SK-N-SH (cell line): ENCODE measurements at regions not wholly inside any gene's neighbourhood (a gene's known extent, or its start where the extent isn't known, plus 50 kb on each side); places are given as distances from the start of the nearest gene placed in this dataset.

Experiments used
- CTCF ChIA-PET: fragments of 300-600, 350-600 bp; formaldehyde crosslinking; extraction: SDS; loops from one replicate; lab custom pipeline; 2021; lab: Yijun Ruan, JAX
- POLR2A ChIA-PET: fragments of 350-600 bp; sonication (Branson Sonifier 250); formaldehyde crosslinking; extraction: SDS; loops from one replicate; lab custom pipeline; 2020; ENCODE audit warnings: antibody characterized with exemption, inconsistent platforms; lab: Yijun Ruan, JAX
- DNase-seq: peaks from one replicate; pipeline ENCODE4 v3.0.0; 2012
- H2AFZ ChIP-seq: fragments of 200-600 bp; sonication (generic); 2 replicates; pipeline ENCODE4 v1.8.1; 2016; ENCODE audit warnings: antibody characterized with exemption, mild to moderate bottlenecking, low read depth
- H3F3A ChIP-seq: fragments of 200-600 bp; sonication (generic); replicated peaks from 2 replicates; pipeline ENCODE3; 2016; ENCODE audit warnings: antibody characterized with exemption, mild to moderate bottlenecking; ENCODE audit not compliant: insufficient read depth
- H3K27ac ChIP-seq, 2 experiments: fragments of 200-500 bp in 1 of 2; fragments of 200-600 bp in 1 of 2; sonication (Bioruptor generic) in 1 of 2; sonication (generic), shearing (Covaris generic) in 1 of 2; 2 replicates each; pipeline versions ENCODE4 v1.5.1 to v1.6.1; 2014 to 2016; ENCODE audit warnings: low read depth in 2 of 2, inconsistent platforms in 1 of 2, low read length in 1 of 2, mild to moderate bottlenecking in 1 of 2, mixed read lengths in 1 of 2
- H3K27me3 ChIP-seq: fragments of 200-600 bp; sonication (generic), shearing (Covaris generic); 2 replicates; pipeline ENCODE4 v1.6.1; 2016; ENCODE audit warnings: mixed run types; ENCODE audit not compliant: insufficient read depth
- H3K36me3 ChIP-seq, 2 experiments: fragments of 200-500 bp in 1 of 2; fragments of 200-600 bp in 1 of 2; sonication (Bioruptor generic) in 1 of 2; sonication (generic) in 1 of 2; replicated peaks in 1 of 2; 2 replicates each; pipeline versions ENCODE3 to v1.5.1; 2014 to 2016; ENCODE audit warnings: low read length in 1 of 2, mild to moderate bottlenecking in 1 of 2; ENCODE audit not compliant: insufficient read depth in 2 of 2, control insufficient read depth in 1 of 2
- H3K4me1 ChIP-seq, 2 experiments: fragments of 200-500 bp in 1 of 2; fragments of 200-600 bp in 1 of 2; sonication (Bioruptor generic) in 1 of 2; sonication (generic), shearing (Covaris generic) in 1 of 2; 2 replicates each; pipeline versions ENCODE4 v1.5.1 to v1.6.1; 2014 to 2016; ENCODE audit warnings: low read depth in 1 of 2, low read length in 1 of 2, mixed run types in 1 of 2; ENCODE audit not compliant: insufficient read depth in 2 of 2, control insufficient read depth in 1 of 2
- H3K4me2 ChIP-seq: fragments of 200-600 bp; sonication (generic), shearing (Covaris generic); 2 replicates; pipeline ENCODE4 v1.6.1; 2017; ENCODE audit warnings: mixed run types
- H3K4me3 ChIP-seq, 2 experiments: fragments of 200-500 bp in 1 of 2; fragments of 200-600 bp in 1 of 2; sonication (Bioruptor generic) in 1 of 2; sonication (generic), shearing (Covaris generic) in 1 of 2; 2 replicates each; pipeline versions ENCODE4 v1.5.1 to v1.8.1; 2014 to 2016; ENCODE audit warnings: low read depth in 2 of 2, inconsistent platforms in 1 of 2, low read length in 1 of 2, mild to moderate bottlenecking in 1 of 2, mixed read lengths in 1 of 2, moderate library complexity in 1 of 2
- H3K79me2 ChIP-seq: fragments of 200-600 bp; sonication (generic); 2 replicates; pipeline ENCODE4 v1.8.1; 2017; ENCODE audit warnings: mild to moderate bottlenecking; ENCODE audit not compliant: insufficient read depth
- H3K9ac ChIP-seq: fragments of 200-600 bp; sonication (generic); 2 replicates; pipeline ENCODE4 v1.6.1; 2017; ENCODE audit warnings: mixed run types
- H3K9me2 ChIP-seq: fragments of 200-600 bp; sonication (generic); 2 replicates; pipeline ENCODE4 v1.6.1; 2017; ENCODE audit warnings: mixed run types
- H3K9me3 ChIP-seq: fragments of 200-600 bp; sonication (generic); 2 replicates; pipeline ENCODE4 v1.6.1; 2017; ENCODE audit warnings: mixed run types, mild to moderate bottlenecking, moderate library complexity
- H4K20me1 ChIP-seq: fragments of 200-600 bp; sonication (generic); 2 replicates; pipeline ENCODE4 v1.6.1; 2017; ENCODE audit warnings: mild to moderate bottlenecking, mixed run types; ENCODE audit not compliant: insufficient read depth
- CHD2 ChIP-seq: fragments of 150-350 bp; IDR thresholded peaks from 2 replicates; pipeline ENCODE4 v1.6.1; 2018; ENCODE audit warnings: low read length; ENCODE audit not compliant: partially characterized antibody
- EP300 ChIP-seq, 2 experiments: IDR thresholded peaks; 2 replicates each; pipeline versions ENCODE4 v1.4.0 to v1.6.1; 2012; ENCODE audit warnings: borderline replicate concordance in 1 of 2, low read depth in 1 of 2, low read length in 1 of 2
- FOXJ3 ChIP-seq: sonication (generic); formaldehyde crosslinking; IDR thresholded peaks from 2 replicates; pipeline ENCODE4 v1.5.1; 2020; ENCODE audit warnings: mild to moderate bottlenecking, missing genetic modification reagents
- FOXM1 ChIP-seq: IDR thresholded peaks from 2 replicates; pipeline ENCODE4 v1.4.0; 2012; ENCODE audit warnings: low read depth, mild to moderate bottlenecking
- GATA2 ChIP-seq: sonication (generic); formaldehyde crosslinking; IDR thresholded peaks from 2 replicates; pipeline ENCODE4 v1.5.0; 2020; ENCODE audit warnings: mild to moderate bottlenecking, missing genetic modification reagents
- JUND ChIP-seq: IDR thresholded peaks from 2 replicates; pipeline ENCODE4 v1.4.0; 2012
- MEF2A ChIP-seq: IDR thresholded peaks from 2 replicates; pipeline ENCODE4 v1.4.0; 2012; ENCODE audit warnings: low read depth, borderline replicate concordance
- MXI1 ChIP-seq: IDR thresholded peaks from 2 replicates; pipeline ENCODE4 v1.6.1; 2012; ENCODE audit warnings: mild to moderate bottlenecking, low read depth, low read length, improper control_type of control experiment
- NFIC ChIP-seq: IDR thresholded peaks from 2 replicates; pipeline ENCODE4 v1.4.0; 2012; ENCODE audit warnings: borderline replicate concordance
- NRF1 ChIP-seq: IDR thresholded peaks from 2 replicates; pipeline ENCODE4 v1.6.1; 2012; ENCODE audit warnings: low read depth, mild to moderate bottlenecking, low read length
- POLR2AphosphoS5 ChIP-seq: IDR thresholded peaks from 2 replicates; pipeline ENCODE4 v1.6.1; 2012; ENCODE audit warnings: low read depth, low read length
- RAD21 ChIP-seq: IDR thresholded peaks from 2 replicates; pipeline ENCODE4 v1.6.1; 2012; ENCODE audit warnings: mild to moderate bottlenecking, low read length
- RCOR1 ChIP-seq: fragments of 150-350 bp; IDR thresholded peaks from 2 replicates; pipeline ENCODE4 v1.6.1; 2017; ENCODE audit warnings: antibody characterized with exemption, low read length
- SMC3 ChIP-seq: IDR thresholded peaks from 2 replicates; pipeline ENCODE4 v1.6.1; 2012; ENCODE audit warnings: low read depth, low read length, improper control_type of control experiment
- TAF1 ChIP-seq: IDR thresholded peaks from 2 replicates; pipeline ENCODE4 v1.6.1; 2012; ENCODE audit warnings: low read depth, mild to moderate bottlenecking, low read length, moderate library complexity, borderline replicate concordance
- YY1 ChIP-seq: IDR thresholded peaks from 2 replicates; pipeline ENCODE4 v1.4.0; 2012; ENCODE audit warnings: low read depth, mild to moderate bottlenecking
- WGBS: methylation state at CpG from one replicate; pipeline ENCODE4 v1.1.6; 2017; ENCODE audit warnings: low lambda C conversion rate; 5-methylcytosine and 5-hydroxymethylcytosine counted together
- TF ChIP-seq, protein P1 (sequence below): IDR thresholded peaks from 2 replicates; pipeline ENCODE4 v1.4.0; 2012; ENCODE audit warnings: low read depth, borderline replicate concordance
- TF ChIP-seq, protein P2 (sequence below): IDR thresholded peaks from 2 replicates; pipeline ENCODE4; 2012
- TF ChIP-seq, protein P3 (sequence below): fragments of 150-350 bp; IDR thresholded peaks from 2 replicates; pipeline ENCODE4 v1.6.1; 2016; ENCODE audit warnings: mild to moderate bottlenecking, low read depth, low read length
- TF ChIP-seq, protein P4 (sequence below): fragments of 200-600 bp; sonication (generic); IDR thresholded peaks from 2 replicates; pipeline ENCODE4 v1.6.1; 2017; ENCODE audit warnings: antibody characterized with exemption, mild to moderate bottlenecking, moderate library complexity
- TF ChIP-seq, protein P5 (sequence below): IDR thresholded peaks from 2 replicates; pipeline ENCODE4 v1.4.0; 2012; ENCODE audit warnings: low read depth

DNA sequence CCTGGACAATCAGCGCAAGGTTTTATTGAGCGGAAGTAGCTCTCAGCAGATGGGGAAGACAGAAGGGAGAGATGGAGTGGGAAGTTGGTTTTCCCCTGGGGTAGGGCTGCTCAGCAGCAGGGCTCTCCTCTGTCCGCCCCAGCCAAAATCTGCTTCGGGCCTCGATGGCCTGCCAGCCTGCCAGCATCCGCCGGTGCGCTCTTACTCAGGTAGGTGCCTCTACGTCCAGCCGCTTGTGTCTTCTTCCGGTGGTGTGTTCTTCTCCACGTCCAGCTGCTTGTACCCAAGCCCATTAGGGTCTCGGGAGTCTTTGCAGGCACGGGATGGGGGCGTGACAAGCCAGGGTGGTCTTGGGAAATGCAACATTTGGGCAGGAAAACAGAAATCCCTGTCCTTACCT, 1340.0 kb upstream of the MAP3K7 start:
- Histone ChIP-seq H3K9me2 (0 out of 2 replicates have a peak, but pooled peaks cover 2% of the 10 kb centered on the region), H3K4me3 (no peak overlapping the region), H3K9me3 (peaks cover 4% of the 10 kb centered on the region; the same call in 1 of the 2 replicates), H3K36me3 (no peaks in the 10 kb centered on the region), H3K27me3 (no peaks in the 10 kb centered on the region), H3K4me2 (no peak overlapping the region), H3K9ac (no peak overlapping the region), H3F3A (no peaks in the 10 kb centered on the region), H2AFZ (no peak overlapping the region), H3K79me2 (no peaks in the 10 kb centered on the region; the same call in 1 of the 2 replicates), H4K20me1 (no peaks in the 10 kb centered on the region), H3K4me1 (no peaks in the 10 kb centered on the region), H3K27ac (no peak overlapping the region)
- POLR2A ChIA-PET: no interaction called here
- CTCF ChIA-PET: interaction anchor here (1.0 kb wide), 1 partner anchor 15 kb away, joined by 3 read pairs; no protein-coding TSS in a partner anchor
- DNase-seq: no peak
- no peak for TF ChIP-seq JUND
- no peak for TF ChIP-seq GATA2 (CRISPR knock-in tag)
- TF ChIP-seq, protein P1, sequence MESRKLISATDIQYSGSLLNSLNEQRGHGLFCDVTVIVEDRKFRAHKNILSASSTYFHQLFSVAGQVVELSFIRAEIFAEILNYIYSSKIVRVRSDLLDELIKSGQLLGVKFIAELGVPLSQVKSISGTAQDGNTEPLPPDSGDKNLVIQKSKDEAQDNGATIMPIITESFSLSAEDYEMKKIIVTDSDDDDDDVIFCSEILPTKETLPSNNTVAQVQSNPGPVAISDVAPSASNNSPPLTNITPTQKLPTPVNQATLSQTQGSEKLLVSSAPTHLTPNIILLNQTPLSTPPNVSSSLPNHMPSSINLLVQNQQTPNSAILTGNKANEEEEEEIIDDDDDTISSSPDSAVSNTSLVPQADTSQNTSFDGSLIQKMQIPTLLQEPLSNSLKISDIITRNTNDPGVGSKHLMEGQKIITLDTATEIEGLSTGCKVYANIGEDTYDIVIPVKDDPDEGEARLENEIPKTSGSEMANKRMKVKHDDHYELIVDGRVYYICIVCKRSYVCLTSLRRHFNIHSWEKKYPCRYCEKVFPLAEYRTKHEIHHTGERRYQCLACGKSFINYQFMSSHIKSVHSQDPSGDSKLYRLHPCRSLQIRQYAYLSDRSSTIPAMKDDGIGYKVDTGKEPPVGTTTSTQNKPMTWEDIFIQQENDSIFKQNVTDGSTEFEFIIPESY: no peak
- TF ChIP-seq SMC3: no peak
- TF ChIP-seq RCOR1: no peak
- TF ChIP-seq CHD2: no peak
- no peak for TF ChIP-seq POLR2AphosphoS5
- no peak for TF ChIP-seq NFIC
- TF ChIP-seq MEF2A: no peak
- TF ChIP-seq, protein P2, sequence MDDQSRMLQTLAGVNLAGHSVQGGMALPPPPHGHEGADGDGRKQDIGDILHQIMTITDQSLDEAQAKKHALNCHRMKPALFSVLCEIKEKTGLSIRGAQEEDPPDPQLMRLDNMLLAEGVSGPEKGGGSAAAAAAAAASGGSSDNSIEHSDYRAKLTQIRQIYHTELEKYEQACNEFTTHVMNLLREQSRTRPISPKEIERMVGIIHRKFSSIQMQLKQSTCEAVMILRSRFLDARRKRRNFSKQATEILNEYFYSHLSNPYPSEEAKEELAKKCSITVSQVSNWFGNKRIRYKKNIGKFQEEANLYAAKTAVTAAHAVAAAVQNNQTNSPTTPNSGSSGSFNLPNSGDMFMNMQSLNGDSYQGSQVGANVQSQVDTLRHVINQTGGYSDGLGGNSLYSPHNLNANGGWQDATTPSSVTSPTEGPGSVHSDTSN: no peak
- 47% methylated on average over 2 of the region's 15 CpGs for WGBS

DNA sequence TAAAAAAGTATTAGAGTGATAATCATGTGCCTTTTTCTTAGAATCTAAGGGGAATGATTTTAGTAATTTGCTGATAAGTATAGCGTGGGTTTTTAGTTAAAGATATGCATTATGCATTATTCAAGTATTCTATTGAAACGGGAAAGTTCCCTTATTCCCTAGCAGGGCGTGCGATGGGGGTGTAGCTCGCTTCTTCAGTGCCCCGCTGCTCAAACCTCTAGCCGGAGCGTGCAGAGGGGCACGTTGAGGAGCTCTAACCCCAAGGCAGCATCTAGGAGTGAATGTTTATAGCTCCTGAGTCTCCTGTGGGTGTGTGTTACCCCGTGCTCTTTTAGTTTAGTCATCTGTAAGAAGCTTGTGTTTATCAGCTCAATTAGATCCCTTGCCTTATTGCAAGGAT, 1339.5 kb upstream of the MAP3K7 start:
- Histone ChIP-seq H3K9me2 (0 out of 2 replicates have a peak, but pooled peaks cover 2% of the 10 kb centered on the region), H3K4me1 (no peaks in the 10 kb centered on the region), H3F3A (no peaks in the 10 kb centered on the region), H3K79me2 (no peaks in the 10 kb centered on the region; the same call in 1 of the 2 replicates), H3K4me2 (no peak overlapping the region), H2AFZ (no peak overlapping the region), H3K9me3 (no peaks in the 10 kb centered on the region), H3K27me3 (no peaks in the 10 kb centered on the region), H4K20me1 (no peaks in the 10 kb centered on the region), H3K36me3 (no peaks in the 10 kb centered on the region), H3K4me3 (no peak overlapping the region), H3K27ac (no peak overlapping the region), H3K9ac (no peak overlapping the region)
- ChIA-PET CTCF (interaction anchor here (1.0 kb wide), 1 partner anchor 14 kb away, joined by 3 read pairs; no protein-coding TSS in a partner anchor), POLR2A (no interaction called here)
- TF ChIP-seq, protein P3, sequence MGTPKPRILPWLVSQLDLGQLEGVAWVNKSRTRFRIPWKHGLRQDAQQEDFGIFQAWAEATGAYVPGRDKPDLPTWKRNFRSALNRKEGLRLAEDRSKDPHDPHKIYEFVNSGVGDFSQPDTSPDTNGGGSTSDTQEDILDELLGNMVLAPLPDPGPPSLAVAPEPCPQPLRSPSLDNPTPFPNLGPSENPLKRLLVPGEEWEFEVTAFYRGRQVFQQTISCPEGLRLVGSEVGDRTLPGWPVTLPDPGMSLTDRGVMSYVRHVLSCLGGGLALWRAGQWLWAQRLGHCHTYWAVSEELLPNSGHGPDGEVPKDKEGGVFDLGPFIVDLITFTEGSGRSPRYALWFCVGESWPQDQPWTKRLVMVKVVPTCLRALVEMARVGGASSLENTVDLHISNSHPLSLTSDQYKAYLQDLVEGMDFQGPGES: no peak
- TF ChIP-seq SMC3 (no peak), GATA2 (CRISPR knock-in tag) (no peak), TAF1 (no peak), YY1 (no peak), EP300 (IDR thresholded peaks at IDR 0.05; ENCODE audit: borderline replicate concordance in 1 of 2, low read depth in 1 of 2, low read length in 1 of 2) (no peak), RAD21 (no peak), FOXM1 (no peak), NRF1 (no peak), MXI1 (no peak), FOXJ3 (CRISPR knock-in tag) (no peak)
- TF ChIP-seq, protein P4, sequence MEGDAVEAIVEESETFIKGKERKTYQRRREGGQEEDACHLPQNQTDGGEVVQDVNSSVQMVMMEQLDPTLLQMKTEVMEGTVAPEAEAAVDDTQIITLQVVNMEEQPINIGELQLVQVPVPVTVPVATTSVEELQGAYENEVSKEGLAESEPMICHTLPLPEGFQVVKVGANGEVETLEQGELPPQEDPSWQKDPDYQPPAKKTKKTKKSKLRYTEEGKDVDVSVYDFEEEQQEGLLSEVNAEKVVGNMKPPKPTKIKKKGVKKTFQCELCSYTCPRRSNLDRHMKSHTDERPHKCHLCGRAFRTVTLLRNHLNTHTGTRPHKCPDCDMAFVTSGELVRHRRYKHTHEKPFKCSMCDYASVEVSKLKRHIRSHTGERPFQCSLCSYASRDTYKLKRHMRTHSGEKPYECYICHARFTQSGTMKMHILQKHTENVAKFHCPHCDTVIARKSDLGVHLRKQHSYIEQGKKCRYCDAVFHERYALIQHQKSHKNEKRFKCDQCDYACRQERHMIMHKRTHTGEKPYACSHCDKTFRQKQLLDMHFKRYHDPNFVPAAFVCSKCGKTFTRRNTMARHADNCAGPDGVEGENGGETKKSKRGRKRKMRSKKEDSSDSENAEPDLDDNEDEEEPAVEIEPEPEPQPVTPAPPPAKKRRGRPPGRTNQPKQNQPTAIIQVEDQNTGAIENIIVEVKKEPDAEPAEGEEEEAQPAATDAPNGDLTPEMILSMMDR: no peak
- TF ChIP-seq, protein P5, sequence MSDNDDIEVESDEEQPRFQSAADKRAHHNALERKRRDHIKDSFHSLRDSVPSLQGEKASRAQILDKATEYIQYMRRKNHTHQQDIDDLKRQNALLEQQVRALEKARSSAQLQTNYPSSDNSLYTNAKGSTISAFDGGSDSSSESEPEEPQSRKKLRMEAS: no peak
- 33% methylated on average over 9 of the region's 10 CpGs for WGBS
- DNase-seq: no peak
